ENCODE measurements at regions not wholly inside any gene's neighbourhood (a gene's known extent, or its start where the extent isn't known, plus 50 kb on each side); places are given as distances from the start of the nearest gene placed in this dataset.

DNA sequence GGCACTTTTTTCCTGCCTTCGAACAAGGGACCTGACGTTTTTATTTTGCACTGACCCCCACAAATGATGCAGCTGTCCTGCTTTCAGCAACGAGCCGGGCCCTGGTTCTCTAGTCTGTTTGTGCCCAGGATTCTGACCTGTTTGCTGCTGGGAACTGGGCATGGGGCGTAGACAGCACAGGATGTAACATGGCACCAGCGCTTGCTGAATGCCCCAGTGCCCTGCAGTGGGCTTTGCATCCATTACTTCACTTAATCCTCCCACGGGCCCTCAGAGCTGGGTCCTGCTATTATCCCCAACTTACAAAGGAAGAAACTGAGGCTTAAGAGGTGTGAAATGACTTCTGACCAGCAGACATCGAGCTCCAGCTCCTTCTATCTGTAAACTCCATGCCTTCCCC is 80.4 kb upstream of the PMEPA1 start:
- Histone ChIP-seq H3K27ac (replicated peaks) (no peak overlapping the region), H3K4me3 (replicated peaks; ENCODE audit: insufficient read depth, low read length) (no peak overlapping the region), H3K27me3 (ENCODE audit: insufficient read depth, poor library complexity, severe bottlenecking) (no peaks in the 10 kb centered on the region)
- DNase-seq (ENCODE audit: low read depth in 1 of 2, low spot score in 1 of 2): no peak
- TF ChIP-seq CTCF (IDR thresholded peaks at IDR 0.05; ENCODE audit: insufficient read depth, low read length): no peak
- no peak for TF ChIP-seq REST (IDR thresholded peaks at IDR 0.05; ENCODE audit: insufficient replicate concordance, low read depth)

DNA sequence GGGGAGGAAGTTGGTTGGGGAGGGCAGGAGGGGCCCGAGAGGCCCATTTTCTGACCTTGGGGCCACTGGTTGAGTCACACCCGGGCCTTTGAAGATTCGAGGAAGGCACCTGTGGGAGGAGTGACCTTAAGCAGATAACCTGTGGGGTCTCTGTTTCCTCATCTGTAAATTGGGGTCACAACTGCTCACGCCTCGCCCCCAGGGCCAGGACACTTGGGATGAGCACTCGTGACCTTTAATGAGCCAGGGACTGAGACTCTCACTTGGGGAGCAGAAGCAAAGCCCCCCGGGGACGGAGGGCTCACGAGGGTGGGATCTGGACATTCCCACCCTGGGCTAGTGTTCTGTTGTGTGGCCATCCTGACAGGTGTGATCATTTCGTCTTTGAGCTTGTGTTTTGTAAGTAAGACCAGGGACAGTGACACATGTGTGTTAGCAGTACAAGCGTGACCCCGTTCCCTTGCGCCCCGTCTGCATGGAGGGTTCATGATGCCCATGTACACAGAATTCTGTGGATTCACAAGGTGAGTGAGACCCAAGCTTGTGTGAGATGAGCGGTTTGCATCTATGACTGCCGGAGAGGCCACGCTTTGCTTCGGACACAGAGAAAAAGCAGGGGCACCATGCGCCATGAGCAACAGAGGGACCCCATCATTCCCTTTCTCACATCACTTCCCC is 79.3 kb upstream of the PMEPA1 start:
- no peak overlapping the region for H3K27ac ChIP-seq (replicated peaks)
- no peak overlapping the region for H3K4me3 ChIP-seq (replicated peaks; ENCODE audit: insufficient read depth, low read length)

GRCh38 chr20:57787990-57788781 is 78.4 kb upstream of the PMEPA1 start:
- H3K27ac ChIP-seq (replicated peaks): no peak overlapping the region
- TF ChIP-seq REST (IDR thresholded peaks at IDR 0.05; ENCODE audit: insufficient replicate concordance, low read depth): no peak
- TF ChIP-seq GABPA (IDR thresholded peaks at IDR 0.05; ENCODE audit: low read depth): no peak
- TF ChIP-seq CTCF (IDR thresholded peaks at IDR 0.05; ENCODE audit: insufficient read depth, low read length): no peak
- no peak for TF ChIP-seq SPI1 (IDR thresholded peaks at IDR 0.05; ENCODE audit: borderline replicate concordance, low read depth)
- no peak for TF ChIP-seq POLR2AphosphoS5 (IDR thresholded peaks at IDR 0.05; ENCODE audit: low read depth)
- H3K27me3 ChIP-seq (ENCODE audit: insufficient read depth, poor library complexity, severe bottlenecking): no peaks in the 10 kb centered on the region
- no peak overlapping the region for H3K4me3 ChIP-seq (replicated peaks; ENCODE audit: insufficient read depth, low read length)
- no peak for DNase-seq (ENCODE audit: low read depth in 1 of 2, low spot score in 1 of 2)

More for the DNA sequence above, 79.3 kb upstream of the PMEPA1 start:
- no peak for TF ChIP-seq POLR2AphosphoS5 (IDR thresholded peaks at IDR 0.05; ENCODE audit: low read depth)
- no peak for DNase-seq (ENCODE audit: low read depth in 1 of 2, low spot score in 1 of 2)
- no peaks in the 10 kb centered on the region for H3K27me3 ChIP-seq (ENCODE audit: insufficient read depth, poor library complexity, severe bottlenecking)

GRCh38 chr20:57787151-57787989 is 77.6 kb upstream of the PMEPA1 start:
- Histone ChIP-seq H3K27ac (replicated peaks) (no peak overlapping the region), H3K27me3 (ENCODE audit: insufficient read depth, poor library complexity, severe bottlenecking) (no peaks in the 10 kb centered on the region), H3K4me3 (replicated peaks; ENCODE audit: insufficient read depth, low read length) (no peak overlapping the region)
- DNase-seq (ENCODE audit: low read depth in 1 of 2, low spot score in 1 of 2): no peak
- no peak for TF ChIP-seq GABPA (IDR thresholded peaks at IDR 0.05; ENCODE audit: low read depth)
- no peak for TF ChIP-seq SPI1 (IDR thresholded peaks at IDR 0.05; ENCODE audit: borderline replicate concordance, low read depth)
- TF ChIP-seq POLR2AphosphoS5 (IDR thresholded peaks at IDR 0.05; ENCODE audit: low read depth): no peak
- TF ChIP-seq CTCF (IDR thresholded peaks at IDR 0.05; ENCODE audit: insufficient read depth, low read length): no peak
- TF ChIP-seq REST (IDR thresholded peaks at IDR 0.05; ENCODE audit: insufficient replicate concordance, low read depth): no peak
